ENCODE measurements at regions not wholly inside any gene's neighbourhood (a gene's known extent, or its start where the extent isn't known, plus 50 kb on each side); places are given as distances from the start of the nearest gene placed in this dataset.

DNA sequence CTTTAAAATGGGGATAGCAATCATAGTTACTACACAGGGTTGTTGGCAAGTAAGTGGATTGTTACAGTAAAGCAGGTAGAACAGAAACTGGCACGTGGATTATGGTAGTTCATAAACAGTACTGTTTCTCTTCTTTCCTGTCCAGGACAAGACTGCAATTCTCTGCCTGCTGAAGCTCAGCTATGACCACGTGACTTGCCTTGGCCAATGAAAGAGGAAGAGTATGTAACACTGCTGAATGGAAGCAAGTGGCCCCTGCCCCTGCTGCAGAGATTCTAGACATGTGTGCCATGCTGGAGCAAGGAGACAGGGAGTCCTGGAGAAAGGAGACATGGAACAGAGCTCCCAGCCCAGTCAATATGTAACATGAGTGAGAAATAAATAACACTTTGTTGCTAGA is 66.6 kb upstream of the TOX3 start:
- H3K27ac ChIP-seq (ENCODE audit: low read depth) = no peak overlapping the region
- peaks cover 17% of the 10 kb centered on the region; the same call in 1 of the 2 replicates for H3K9me2 ChIP-seq (ENCODE audit: insufficient read depth)
- H3K27me3 ChIP-seq (ENCODE audit: insufficient read depth) = no peaks in the 10 kb centered on the region
- no peaks in the 10 kb centered on the region; the same call in 2 of the 3 replicates for H3K9me3 Mint-ChIP-seq
- DNase-seq (ENCODE audit: low spot score) = no peak
- no peaks in the 10 kb centered on the region for H3K79me2 ChIP-seq (replicated peaks; ENCODE audit: insufficient read depth)
- H3K4me1 Mint-ChIP-seq = no peaks in the 10 kb centered on the region
- no peaks in the 10 kb centered on the region for H3K27me3 Mint-ChIP-seq (ENCODE audit: insufficient read depth, low read depth, poor library complexity)
- H3K4me3 Mint-ChIP-seq = no peak overlapping the region
- H2AFZ ChIP-seq = no peak overlapping the region
- H4K20me1 ChIP-seq (replicated peaks; ENCODE audit: insufficient read depth) = no peaks in the 10 kb centered on the region
- no peak overlapping the region for H3K27ac Mint-ChIP-seq
- no peaks in the 10 kb centered on the region for H3F3A ChIP-seq (replicated peaks; ENCODE audit: low read depth)
- TF ChIP-seq POLR2AphosphoS5 (IDR thresholded peaks at IDR 0.05; ENCODE audit: low read depth) (no peak), STAT1 (IDR thresholded peaks at IDR 0.05; ENCODE audit: unreplicated experiment) (no peak), EZH2 (IDR thresholded peaks at IDR 0.05; ENCODE audit: low read depth, unreplicated experiment) (no peak), NANOG (IDR thresholded peaks at IDR 0.05; ENCODE audit: borderline replicate concordance) (no peak), ZNF331 (CRISPR knock-in tag; IDR thresholded peaks at IDR 0.05; ENCODE audit: low read depth) (no peak), CREB1 (CRISPR knock-in tag; IDR thresholded peaks at IDR 0.05; ENCODE audit: low read depth) (no peak), EZH2phosphoT487 (IDR thresholded peaks at IDR 0.05; ENCODE audit: unreplicated experiment) (no peak), JUNB (IDR thresholded peaks at IDR 0.05; ENCODE audit: unreplicated experiment) (no peak)
- TF ChIP-seq, protein P1, sequence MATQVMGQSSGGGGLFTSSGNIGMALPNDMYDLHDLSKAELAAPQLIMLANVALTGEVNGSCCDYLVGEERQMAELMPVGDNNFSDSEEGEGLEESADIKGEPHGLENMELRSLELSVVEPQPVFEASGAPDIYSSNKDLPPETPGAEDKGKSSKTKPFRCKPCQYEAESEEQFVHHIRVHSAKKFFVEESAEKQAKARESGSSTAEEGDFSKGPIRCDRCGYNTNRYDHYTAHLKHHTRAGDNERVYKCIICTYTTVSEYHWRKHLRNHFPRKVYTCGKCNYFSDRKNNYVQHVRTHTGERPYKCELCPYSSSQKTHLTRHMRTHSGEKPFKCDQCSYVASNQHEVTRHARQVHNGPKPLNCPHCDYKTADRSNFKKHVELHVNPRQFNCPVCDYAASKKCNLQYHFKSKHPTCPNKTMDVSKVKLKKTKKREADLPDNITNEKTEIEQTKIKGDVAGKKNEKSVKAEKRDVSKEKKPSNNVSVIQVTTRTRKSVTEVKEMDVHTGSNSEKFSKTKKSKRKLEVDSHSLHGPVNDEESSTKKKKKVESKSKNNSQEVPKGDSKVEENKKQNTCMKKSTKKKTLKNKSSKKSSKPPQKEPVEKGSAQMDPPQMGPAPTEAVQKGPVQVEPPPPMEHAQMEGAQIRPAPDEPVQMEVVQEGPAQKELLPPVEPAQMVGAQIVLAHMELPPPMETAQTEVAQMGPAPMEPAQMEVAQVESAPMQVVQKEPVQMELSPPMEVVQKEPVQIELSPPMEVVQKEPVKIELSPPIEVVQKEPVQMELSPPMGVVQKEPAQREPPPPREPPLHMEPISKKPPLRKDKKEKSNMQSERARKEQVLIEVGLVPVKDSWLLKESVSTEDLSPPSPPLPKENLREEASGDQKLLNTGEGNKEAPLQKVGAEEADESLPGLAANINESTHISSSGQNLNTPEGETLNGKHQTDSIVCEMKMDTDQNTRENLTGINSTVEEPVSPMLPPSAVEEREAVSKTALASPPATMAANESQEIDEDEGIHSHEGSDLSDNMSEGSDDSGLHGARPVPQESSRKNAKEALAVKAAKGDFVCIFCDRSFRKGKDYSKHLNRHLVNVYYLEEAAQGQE (IDR thresholded peaks at IDR 0.05; ENCODE audit: unreplicated experiment) = no peak
- TF ChIP-seq, protein P2, sequence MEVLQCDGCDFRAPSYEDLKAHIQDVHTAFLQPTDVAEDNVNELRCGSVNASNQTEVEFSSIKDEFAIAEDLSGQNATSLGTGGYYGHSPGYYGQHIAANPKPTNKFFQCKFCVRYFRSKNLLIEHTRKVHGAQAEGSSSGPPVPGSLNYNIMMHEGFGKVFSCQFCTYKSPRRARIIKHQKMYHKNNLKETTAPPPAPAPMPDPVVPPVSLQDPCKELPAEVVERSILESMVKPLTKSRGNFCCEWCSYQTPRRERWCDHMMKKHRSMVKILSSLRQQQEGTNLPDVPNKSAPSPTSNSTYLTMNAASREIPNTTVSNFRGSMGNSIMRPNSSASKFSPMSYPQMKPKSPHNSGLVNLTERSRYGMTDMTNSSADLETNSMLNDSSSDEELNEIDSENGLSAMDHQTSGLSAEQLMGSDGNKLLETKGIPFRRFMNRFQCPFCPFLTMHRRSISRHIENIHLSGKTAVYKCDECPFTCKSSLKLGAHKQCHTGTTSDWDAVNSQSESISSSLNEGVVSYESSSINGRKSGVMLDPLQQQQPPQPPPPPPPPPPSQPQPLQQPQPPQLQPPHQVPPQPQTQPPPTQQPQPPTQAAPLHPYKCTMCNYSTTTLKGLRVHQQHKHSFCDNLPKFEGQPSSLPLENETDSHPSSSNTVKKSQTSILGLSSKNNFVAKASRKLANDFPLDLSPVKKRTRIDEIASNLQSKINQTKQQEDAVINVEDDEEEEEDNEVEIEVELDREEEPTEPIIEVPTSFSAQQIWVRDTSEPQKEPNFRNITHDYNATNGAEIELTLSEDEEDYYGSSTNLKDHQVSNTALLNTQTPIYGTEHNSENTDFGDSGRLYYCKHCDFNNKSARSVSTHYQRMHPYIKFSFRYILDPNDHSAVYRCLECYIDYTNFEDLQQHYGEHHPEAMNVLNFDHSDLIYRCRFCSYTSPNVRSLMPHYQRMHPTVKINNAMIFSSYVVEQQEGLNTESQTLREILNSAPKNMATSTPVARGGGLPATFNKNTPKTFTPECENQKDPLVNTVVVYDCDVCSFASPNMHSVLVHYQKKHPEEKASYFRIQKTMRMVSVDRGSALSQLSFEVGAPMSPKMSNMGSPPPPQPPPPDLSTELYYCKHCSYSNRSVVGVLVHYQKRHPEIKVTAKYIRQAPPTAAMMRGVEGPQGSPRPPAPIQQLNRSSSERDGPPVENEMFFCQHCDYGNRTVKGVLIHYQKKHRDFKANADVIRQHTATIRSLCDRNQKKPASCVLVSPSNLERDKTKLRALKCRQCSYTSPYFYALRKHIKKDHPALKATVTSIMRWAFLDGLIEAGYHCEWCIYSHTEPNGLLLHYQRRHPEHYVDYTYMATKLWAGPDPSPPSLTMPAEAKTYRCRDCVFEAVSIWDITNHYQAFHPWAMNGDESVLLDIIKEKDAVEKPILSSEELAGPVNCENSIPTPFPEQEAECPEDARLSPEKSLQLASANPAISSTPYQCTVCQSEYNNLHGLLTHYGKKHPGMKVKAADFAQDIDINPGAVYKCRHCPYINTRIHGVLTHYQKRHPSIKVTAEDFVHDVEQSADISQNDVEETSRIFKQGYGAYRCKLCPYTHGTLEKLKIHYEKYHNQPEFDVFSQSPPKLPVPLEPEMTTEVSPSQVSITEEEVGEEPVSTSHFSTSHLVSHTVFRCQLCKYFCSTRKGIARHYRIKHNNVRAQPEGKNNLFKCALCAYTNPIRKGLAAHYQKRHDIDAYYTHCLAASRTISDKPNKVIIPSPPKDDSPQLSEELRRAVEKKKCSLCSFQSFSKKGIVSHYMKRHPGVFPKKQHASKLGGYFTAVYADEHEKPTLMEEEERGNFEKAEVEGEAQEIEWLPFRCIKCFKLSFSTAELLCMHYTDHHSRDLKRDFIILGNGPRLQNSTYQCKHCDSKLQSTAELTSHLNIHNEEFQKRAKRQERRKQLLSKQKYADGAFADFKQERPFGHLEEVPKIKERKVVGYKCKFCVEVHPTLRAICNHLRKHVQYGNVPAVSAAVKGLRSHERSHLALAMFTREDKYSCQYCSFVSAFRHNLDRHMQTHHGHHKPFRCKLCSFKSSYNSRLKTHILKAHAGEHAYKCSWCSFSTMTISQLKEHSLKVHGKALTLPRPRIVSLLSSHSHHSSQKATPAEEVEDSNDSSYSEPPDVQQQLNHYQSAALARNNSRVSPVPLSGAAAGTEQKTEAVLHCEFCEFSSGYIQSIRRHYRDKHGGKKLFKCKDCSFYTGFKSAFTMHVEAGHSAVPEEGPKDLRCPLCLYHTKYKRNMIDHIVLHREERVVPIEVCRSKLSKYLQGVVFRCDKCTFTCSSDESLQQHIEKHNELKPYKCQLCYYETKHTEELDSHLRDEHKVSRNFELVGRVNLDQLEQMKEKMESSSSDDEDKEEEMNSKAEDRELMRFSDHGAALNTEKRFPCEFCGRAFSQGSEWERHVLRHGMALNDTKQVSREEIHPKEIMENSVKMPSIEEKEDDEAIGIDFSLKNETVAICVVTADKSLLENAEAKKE (CRISPR knock-in tag; IDR thresholded peaks at IDR 0.05) = no peak
- TF ChIP-seq, protein P3, sequence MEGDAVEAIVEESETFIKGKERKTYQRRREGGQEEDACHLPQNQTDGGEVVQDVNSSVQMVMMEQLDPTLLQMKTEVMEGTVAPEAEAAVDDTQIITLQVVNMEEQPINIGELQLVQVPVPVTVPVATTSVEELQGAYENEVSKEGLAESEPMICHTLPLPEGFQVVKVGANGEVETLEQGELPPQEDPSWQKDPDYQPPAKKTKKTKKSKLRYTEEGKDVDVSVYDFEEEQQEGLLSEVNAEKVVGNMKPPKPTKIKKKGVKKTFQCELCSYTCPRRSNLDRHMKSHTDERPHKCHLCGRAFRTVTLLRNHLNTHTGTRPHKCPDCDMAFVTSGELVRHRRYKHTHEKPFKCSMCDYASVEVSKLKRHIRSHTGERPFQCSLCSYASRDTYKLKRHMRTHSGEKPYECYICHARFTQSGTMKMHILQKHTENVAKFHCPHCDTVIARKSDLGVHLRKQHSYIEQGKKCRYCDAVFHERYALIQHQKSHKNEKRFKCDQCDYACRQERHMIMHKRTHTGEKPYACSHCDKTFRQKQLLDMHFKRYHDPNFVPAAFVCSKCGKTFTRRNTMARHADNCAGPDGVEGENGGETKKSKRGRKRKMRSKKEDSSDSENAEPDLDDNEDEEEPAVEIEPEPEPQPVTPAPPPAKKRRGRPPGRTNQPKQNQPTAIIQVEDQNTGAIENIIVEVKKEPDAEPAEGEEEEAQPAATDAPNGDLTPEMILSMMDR (conservative IDR thresholded peaks at IDR 0.05; ENCODE audit: low read depth in 2 of 2) = no peak
- no peak overlapping the region for H3K4me2 ChIP-seq
- no peak for ATAC-seq
- no peaks in the 10 kb centered on the region for H3K4me1 ChIP-seq (ENCODE audit: insufficient read depth)
- no peaks in the 10 kb centered on the region; the same call in 2 of the 3 replicates for H3K36me3 Mint-ChIP-seq (ENCODE audit: low read depth)
- no peaks in the 10 kb centered on the region for H3K36me3 ChIP-seq (ENCODE audit: insufficient read depth)
- H3K4me3 ChIP-seq = no peak overlapping the region

Data from GM23338 (cell line).